ENCODE measurements at regions not wholly inside any gene's neighbourhood (a gene's known extent, or its start where the extent isn't known, plus 50 kb on each side); places are given as distances from the start of the nearest gene placed in this dataset.

GRCh38 chr2:19785447-19785846, 116.3 kb downstream of the TTC32 start:
- TF ChIP-seq, protein P1, sequence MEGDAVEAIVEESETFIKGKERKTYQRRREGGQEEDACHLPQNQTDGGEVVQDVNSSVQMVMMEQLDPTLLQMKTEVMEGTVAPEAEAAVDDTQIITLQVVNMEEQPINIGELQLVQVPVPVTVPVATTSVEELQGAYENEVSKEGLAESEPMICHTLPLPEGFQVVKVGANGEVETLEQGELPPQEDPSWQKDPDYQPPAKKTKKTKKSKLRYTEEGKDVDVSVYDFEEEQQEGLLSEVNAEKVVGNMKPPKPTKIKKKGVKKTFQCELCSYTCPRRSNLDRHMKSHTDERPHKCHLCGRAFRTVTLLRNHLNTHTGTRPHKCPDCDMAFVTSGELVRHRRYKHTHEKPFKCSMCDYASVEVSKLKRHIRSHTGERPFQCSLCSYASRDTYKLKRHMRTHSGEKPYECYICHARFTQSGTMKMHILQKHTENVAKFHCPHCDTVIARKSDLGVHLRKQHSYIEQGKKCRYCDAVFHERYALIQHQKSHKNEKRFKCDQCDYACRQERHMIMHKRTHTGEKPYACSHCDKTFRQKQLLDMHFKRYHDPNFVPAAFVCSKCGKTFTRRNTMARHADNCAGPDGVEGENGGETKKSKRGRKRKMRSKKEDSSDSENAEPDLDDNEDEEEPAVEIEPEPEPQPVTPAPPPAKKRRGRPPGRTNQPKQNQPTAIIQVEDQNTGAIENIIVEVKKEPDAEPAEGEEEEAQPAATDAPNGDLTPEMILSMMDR (conservative IDR thresholded peaks at IDR 0.05): no peak
- no peak for TF ChIP-seq ZFX (IDR thresholded peaks at IDR 0.05)
- no peak overlapping the region for H3K27ac ChIP-seq

DNA sequence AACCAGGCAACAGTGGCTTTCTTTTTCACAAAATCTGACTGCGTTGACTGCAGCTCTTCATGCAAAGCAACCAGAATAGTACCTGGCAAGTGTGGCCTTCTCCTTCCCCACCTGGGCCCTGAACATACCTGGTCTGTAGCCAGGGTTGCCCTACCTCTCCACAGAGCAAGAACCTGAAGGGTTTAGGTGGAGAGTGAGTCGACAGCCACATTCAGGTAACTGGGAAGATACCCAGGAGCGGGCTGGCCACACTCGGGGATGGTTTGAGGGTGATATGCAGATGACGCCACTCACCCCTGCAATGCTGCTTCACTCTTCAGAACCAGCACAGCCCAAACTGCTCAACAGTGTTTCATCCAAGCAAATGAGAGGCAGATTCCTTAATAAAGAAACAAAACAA, 117.3 kb downstream of the TTC32 start:
- TF ChIP-seq ZFX (IDR thresholded peaks at IDR 0.05): no peak
- TF ChIP-seq, protein P1 (conservative IDR thresholded peaks at IDR 0.05): no peak
- no peak overlapping the region for H3K27ac ChIP-seq

DNA sequence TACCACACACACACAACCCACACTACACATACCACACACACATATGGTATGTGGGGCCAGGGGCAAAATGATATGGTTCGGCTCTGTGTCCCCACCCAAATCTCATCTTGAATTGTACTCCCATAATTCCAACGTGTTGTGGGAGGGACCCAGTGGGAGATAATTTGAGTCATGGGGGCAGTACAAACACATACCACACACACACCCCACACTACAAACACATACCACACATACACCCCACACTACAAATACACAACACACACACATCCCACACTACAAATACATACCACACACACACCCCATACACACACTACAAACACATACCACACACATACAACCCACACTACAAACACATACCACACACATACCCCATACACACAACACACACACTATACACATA, 117.8 kb downstream of the TTC32 start:
- no peak for TF ChIP-seq ZFX (IDR thresholded peaks at IDR 0.05)

GRCh38 chr2:19776941-19777514, 124.8 kb downstream of the TTC32 start:
- H3K27ac ChIP-seq: no peak overlapping the region
- no peak for TF ChIP-seq ZFX (IDR thresholded peaks at IDR 0.05)
- TF ChIP-seq, protein P1 (conservative IDR thresholded peaks at IDR 0.05): no peak

More for the DNA sequence above, 117.8 kb downstream of the TTC32 start:
- H3K27ac ChIP-seq: no peak overlapping the region

GRCh38 chr2:19775838-19776237, 125.9 kb downstream of the TTC32 start:
- TF ChIP-seq, protein P1 (conservative IDR thresholded peaks at IDR 0.05): no peak
- TF ChIP-seq ZFX (IDR thresholded peaks at IDR 0.05): no peak
- no peak overlapping the region for H3K27ac ChIP-seq

DNA sequence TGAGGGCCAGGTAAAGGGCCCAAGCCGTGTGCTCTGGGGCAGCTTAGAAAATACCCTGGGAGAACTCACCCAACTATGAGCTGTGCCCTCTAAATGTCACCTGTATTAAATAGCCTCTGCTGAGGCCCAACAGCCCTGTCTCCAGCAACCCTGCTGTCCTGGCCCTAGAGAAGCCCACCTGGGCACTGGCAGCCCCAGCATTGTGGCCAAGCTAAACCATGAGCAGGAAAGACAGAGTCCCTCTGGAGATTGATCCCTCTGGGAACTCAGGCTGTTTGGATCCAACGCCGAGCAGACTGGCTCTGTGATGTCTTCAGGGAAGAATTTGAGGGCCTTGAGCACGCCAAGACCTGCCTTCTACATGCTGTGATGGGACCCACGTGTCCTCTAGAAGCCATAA, 126.5 kb downstream of the TTC32 start:
- TF ChIP-seq, protein P1 (conservative IDR thresholded peaks at IDR 0.05): no peak
- no peak for TF ChIP-seq ZFX (IDR thresholded peaks at IDR 0.05)
- no peak overlapping the region for H3K27ac ChIP-seq

GRCh38 chr2:19774805-19775176, 127.0 kb downstream of the TTC32 start:
- H3K27ac ChIP-seq: no peak overlapping the region
- TF ChIP-seq, protein P1 (conservative IDR thresholded peaks at IDR 0.05): no peak
- no peak for TF ChIP-seq ZFX (IDR thresholded peaks at IDR 0.05)

- no peak overlapping the region for H3K27ac ChIP-seq
- TF ChIP-seq ZFX (IDR thresholded peaks at IDR 0.05): no peak
- TF ChIP-seq, protein P1 (conservative IDR thresholded peaks at IDR 0.05): no peak
Observed at GRCh38 chr2:19772981-19773380, 128.8 kb downstream of the TTC32 start.

All from C4-2B (cell line).